ENCODE measurements at regions not wholly inside any gene's neighbourhood (a gene's known extent, or its start where the extent isn't known, plus 50 kb on each side); places are given as distances from the start of the nearest gene placed in this dataset.

GRCh38 chr14:89719366-89720075, 235.0 kb downstream of the EFCAB11 start:
- Mint-ChIP-seq H3K36me3 (ENCODE audit: low read depth) (peaks cover 12% of the 10 kb centered on the region), H3K4me1 (ENCODE audit: low read depth) (peaks cover 55% of the 10 kb centered on the region)

GRCh38 chr14:89708982-89709625, 245.4 kb downstream of the EFCAB11 start:
- H3K27ac Mint-ChIP-seq, result no peak overlapping the region
- no peak overlapping the region for H3K4me3 Mint-ChIP-seq (ENCODE audit: low read depth)
- no peaks in the 10 kb centered on the region for H3K27me3 Mint-ChIP-seq (ENCODE audit: low read depth)
- intact Hi-C loops (cut with micrococcal nuclease), result no loop called here
- H3K9me3 Mint-ChIP-seq, result peaks cover 42% of the 10 kb centered on the region
- DNase-seq (ENCODE audit: low spot score), result no peak
- H3K36me3 Mint-ChIP-seq (ENCODE audit: low read depth), result peaks cover 27% of the 10 kb centered on the region
- peaks cover 16% of the 10 kb centered on the region for H3K4me1 Mint-ChIP-seq (ENCODE audit: low read depth)

More at GRCh38 chr14:89719366-89720075, 235.0 kb downstream of the EFCAB11 start:
- H3K9me3 Mint-ChIP-seq, result peaks cover 12% of the 10 kb centered on the region
- intact Hi-C loops (cut with micrococcal nuclease), result loop anchor here (1.0 to 2.0 kb wide), 5 partner anchors 13 to 99 kb away; no protein-coding TSS in a partner anchor
- no peaks in the 10 kb centered on the region for H3K27me3 Mint-ChIP-seq (ENCODE audit: low read depth)
- peak overlapping the region; percentile 96 for H3K27ac Mint-ChIP-seq
- H3K4me3 Mint-ChIP-seq (ENCODE audit: low read depth), result no peak overlapping the region
- no peak for DNase-seq (ENCODE audit: low spot score)

GRCh38 chr14:89707086-89707485, 247.4 kb downstream of the EFCAB11 start:
- DNase-seq (ENCODE audit: low spot score), result no peak
- no peak overlapping the region for H3K27ac Mint-ChIP-seq
- peaks cover 45% of the 10 kb centered on the region for H3K9me3 Mint-ChIP-seq
- peaks cover 21% of the 10 kb centered on the region for H3K36me3 Mint-ChIP-seq (ENCODE audit: low read depth)
- H3K27me3 Mint-ChIP-seq (ENCODE audit: low read depth), result no peaks in the 10 kb centered on the region
- peaks cover 29% of the 10 kb centered on the region for H3K4me1 Mint-ChIP-seq (ENCODE audit: low read depth)
- intact Hi-C loops (cut with micrococcal nuclease), result loop anchor here (2.0 kb wide), 1 partner anchor 14 kb away; no protein-coding TSS in a partner anchor
- H3K4me3 Mint-ChIP-seq (ENCODE audit: low read depth), result no peak overlapping the region

- H3K4me1 Mint-ChIP-seq (ENCODE audit: low read depth), result peaks cover 37% of the 10 kb centered on the region
- intact Hi-C loops (cut with micrococcal nuclease), result loop anchor here (2.0 to 5.0 kb wide), 3 partner anchors 48 to 286 kb away; partner anchors contain the start of gene FOXN3
- DNase-seq (ENCODE audit: low spot score), result no peak
- peaks cover 14% of the 10 kb centered on the region for H3K36me3 Mint-ChIP-seq (ENCODE audit: low read depth)
- H3K27ac Mint-ChIP-seq, result peak overlapping the region; percentile 79
- H3K4me3 Mint-ChIP-seq (ENCODE audit: low read depth), result no peak overlapping the region
- peaks cover 36% of the 10 kb centered on the region for H3K9me3 Mint-ChIP-seq
- no peaks in the 10 kb centered on the region for H3K27me3 Mint-ChIP-seq (ENCODE audit: low read depth)
Observed at GRCh38 chr14:89702876-89703200, 251.7 kb downstream of the EFCAB11 start.

GRCh38 chr14:89702073-89702875, 252.3 kb downstream of the EFCAB11 start:
- Mint-ChIP-seq H3K36me3 (ENCODE audit: low read depth) (peaks cover 18% of the 10 kb centered on the region), H3K27me3 (ENCODE audit: low read depth) (no peaks in the 10 kb centered on the region), H3K4me1 (ENCODE audit: low read depth) (peaks cover 42% of the 10 kb centered on the region), H3K27ac (peak overlapping the region; percentile 79), H3K9me3 (peaks cover 40% of the 10 kb centered on the region), H3K4me3 (ENCODE audit: low read depth) (peak overlapping the region; percentile 23)
- intact Hi-C loops (cut with micrococcal nuclease), result loop anchor here (2.0 to 5.0 kb wide), 3 partner anchors 49 to 285 kb away; partner anchors contain the start of gene FOXN3
- no peak for DNase-seq (ENCODE audit: low spot score)

- H3K36me3 Mint-ChIP-seq (ENCODE audit: low read depth), result peaks cover 26% of the 10 kb centered on the region
- intact Hi-C loops (cut with micrococcal nuclease), result loop anchor here (1.0 to 5.0 kb wide), 5 partner anchors 19 to 284 kb away; partner anchors contain the start of gene FOXN3
Observed at GRCh38 chr14:89701211-89702043, 253.1 kb downstream of the EFCAB11 start.

GRCh38 chr14:89700801-89701200, 253.7 kb downstream of the EFCAB11 start:
- H3K36me3 Mint-ChIP-seq (ENCODE audit: low read depth), result peaks cover 26% of the 10 kb centered on the region
- no peak for DNase-seq (ENCODE audit: low spot score)
- no peaks in the 10 kb centered on the region for H3K27me3 Mint-ChIP-seq (ENCODE audit: low read depth)
- peaks cover 40% of the 10 kb centered on the region for H3K4me1 Mint-ChIP-seq (ENCODE audit: low read depth)
- H3K4me3 Mint-ChIP-seq (ENCODE audit: low read depth), result peak overlapping the region; percentile 57
- no peak overlapping the region for H3K27ac Mint-ChIP-seq
- peaks cover 47% of the 10 kb centered on the region for H3K9me3 Mint-ChIP-seq
- intact Hi-C loops (cut with micrococcal nuclease), result loop anchor here (1.0 to 5.0 kb wide), 4 partner anchors 20 to 284 kb away; partner anchors contain the start of gene FOXN3

More at GRCh38 chr14:89701211-89702043, 253.1 kb downstream of the EFCAB11 start:
- peak overlapping the region; percentile 57 for H3K4me3 Mint-ChIP-seq (ENCODE audit: low read depth)
- peak overlapping the region; percentile 79 for H3K27ac Mint-ChIP-seq
- no peaks in the 10 kb centered on the region for H3K27me3 Mint-ChIP-seq (ENCODE audit: low read depth)
- H3K9me3 Mint-ChIP-seq, result peaks cover 47% of the 10 kb centered on the region
- H3K4me1 Mint-ChIP-seq (ENCODE audit: low read depth), result peaks cover 43% of the 10 kb centered on the region
- peak; percentile 81 for DNase-seq (ENCODE audit: low spot score)

- H3K36me3 Mint-ChIP-seq (ENCODE audit: low read depth), result peaks cover 21% of the 10 kb centered on the region
- DNase-seq (ENCODE audit: low spot score), result no peak
- H3K9me3 Mint-ChIP-seq, result peaks cover 38% of the 10 kb centered on the region
- intact Hi-C loops (cut with micrococcal nuclease), result no loop called here
- peaks cover 40% of the 10 kb centered on the region for H3K4me1 Mint-ChIP-seq (ENCODE audit: low read depth)
- H3K27ac Mint-ChIP-seq, result no peak overlapping the region
- no peaks in the 10 kb centered on the region for H3K27me3 Mint-ChIP-seq (ENCODE audit: low read depth)
- H3K4me3 Mint-ChIP-seq (ENCODE audit: low read depth), result no peak overlapping the region
Observed at GRCh38 chr14:89699071-89699470, 255.5 kb downstream of the EFCAB11 start.

- no peak for DNase-seq (ENCODE audit: low spot score)
- Mint-ChIP-seq H3K27ac (peak overlapping the region; percentile 49), H3K9me3 (peaks cover 22% of the 10 kb centered on the region), H3K36me3 (ENCODE audit: low read depth) (peaks cover 16% of the 10 kb centered on the region), H3K4me3 (ENCODE audit: low read depth) (no peak overlapping the region), H3K27me3 (ENCODE audit: low read depth) (no peaks in the 10 kb centered on the region), H3K4me1 (ENCODE audit: low read depth) (peaks cover 29% of the 10 kb centered on the region)
- intact Hi-C loops (cut with micrococcal nuclease), result no loop called here
Observed at GRCh38 chr14:89697281-89698060, 257.1 kb downstream of the EFCAB11 start.

- H3K27ac Mint-ChIP-seq, result no peak overlapping the region
- intact Hi-C loops (cut with micrococcal nuclease), result no loop called here
- no peak overlapping the region for H3K4me3 Mint-ChIP-seq (ENCODE audit: low read depth)
- H3K9me3 Mint-ChIP-seq, result peaks cover 21% of the 10 kb centered on the region
- H3K4me1 Mint-ChIP-seq (ENCODE audit: low read depth), result peaks cover 20% of the 10 kb centered on the region
- H3K36me3 Mint-ChIP-seq (ENCODE audit: low read depth), result peaks cover 16% of the 10 kb centered on the region
- DNase-seq (ENCODE audit: low spot score), result no peak
- H3K27me3 Mint-ChIP-seq (ENCODE audit: low read depth), result no peaks in the 10 kb centered on the region
Observed at GRCh38 chr14:89695846-89696245, 258.7 kb downstream of the EFCAB11 start.

- H3K4me3 Mint-ChIP-seq (ENCODE audit: low read depth), result no peak overlapping the region
- H3K9me3 Mint-ChIP-seq, result peaks cover 24% of the 10 kb centered on the region
- H3K36me3 Mint-ChIP-seq (ENCODE audit: low read depth), result peaks cover 15% of the 10 kb centered on the region
- DNase-seq (ENCODE audit: low spot score), result no peak
- H3K4me1 Mint-ChIP-seq (ENCODE audit: low read depth), result peaks cover 7% of the 10 kb centered on the region
- H3K27me3 Mint-ChIP-seq (ENCODE audit: low read depth), result no peaks in the 10 kb centered on the region
- intact Hi-C loops (cut with micrococcal nuclease), result no loop called here
- no peak overlapping the region for H3K27ac Mint-ChIP-seq
Observed at GRCh38 chr14:89690139-89690538, 264.4 kb downstream of the EFCAB11 start.
